T follicular helper cell (primary cell): ENCODE measurements at regions not wholly inside any gene's neighbourhood (a gene's known extent, or its start where the extent isn't known, plus 50 kb on each side); places are given as distances from the start of the nearest gene placed in this dataset.

Source experiments
- DNase-seq: peaks from one replicate; pipeline ENCODE4 v3.0.0-alpha.2; 2020; ENCODE audit warnings: low read depth

GRCh38 chr6:9482030-9482738, 932.7 kb downstream of the TFAP2A start:
- no peak for DNase-seq

- no peak for DNase-seq
Measured at GRCh38 chr6:9481292-9482029, 933.4 kb downstream of the TFAP2A start.

DNA sequence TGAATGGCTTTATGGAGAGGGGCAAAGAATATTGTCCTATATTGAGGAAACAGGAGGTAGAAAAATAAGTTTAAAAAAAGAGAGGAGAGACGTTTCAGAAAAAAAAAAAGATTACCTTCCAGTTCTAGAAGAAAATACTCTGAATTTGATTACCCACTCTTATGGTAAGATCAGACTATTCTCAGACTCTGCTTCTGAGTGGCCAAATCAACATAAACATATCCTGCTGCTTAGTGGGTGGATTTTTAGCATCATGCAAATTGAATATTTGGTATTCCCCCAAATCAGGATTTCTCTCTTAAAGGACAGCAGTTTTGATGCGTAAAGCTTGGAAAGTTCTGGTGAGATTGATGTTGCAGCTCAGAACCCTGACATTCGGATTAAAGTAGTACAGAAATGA, 946.6 kb downstream of the TFAP2A start:
- no peak for DNase-seq

DNA sequence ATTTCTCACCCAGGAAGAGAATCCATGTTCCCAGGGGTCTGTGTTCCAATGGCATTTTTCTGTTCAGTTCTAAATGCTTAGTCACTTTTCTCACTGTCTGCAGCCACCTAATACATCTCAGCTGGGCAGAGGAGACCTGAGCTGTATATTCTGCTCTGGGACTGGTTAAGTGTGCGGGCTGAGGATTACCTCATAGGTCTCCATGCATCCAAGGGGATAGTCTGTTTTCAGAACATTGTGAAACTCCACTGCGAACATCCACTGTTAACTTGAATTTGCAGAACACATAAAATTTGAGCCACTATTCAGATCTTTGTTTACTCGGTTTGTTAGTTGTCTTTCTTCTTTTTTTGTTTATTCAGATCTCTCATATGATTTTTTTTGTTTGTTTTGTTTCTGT, 947.1 kb downstream of the TFAP2A start:
- DNase-seq: no peak

DNA sequence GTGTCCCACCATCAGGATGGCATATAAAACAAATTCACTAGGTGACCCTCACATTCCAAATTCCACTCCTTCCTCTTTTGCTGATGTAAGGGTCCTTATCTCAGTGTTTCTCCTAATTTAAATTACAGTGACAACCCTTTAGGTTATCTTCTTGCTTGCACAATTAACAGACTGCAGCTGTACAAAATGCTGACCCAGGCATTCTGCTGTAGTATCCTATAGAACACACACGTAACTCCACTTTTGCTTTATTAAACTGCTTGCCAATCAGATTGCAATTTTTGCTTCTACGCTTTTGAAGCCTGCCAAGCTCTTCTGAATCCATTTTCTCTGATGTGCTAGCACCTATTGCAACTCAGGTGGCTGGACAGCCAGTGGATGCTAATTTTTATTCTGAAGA, 950.3 kb downstream of the TFAP2A start:
- no peak for DNase-seq

DNA sequence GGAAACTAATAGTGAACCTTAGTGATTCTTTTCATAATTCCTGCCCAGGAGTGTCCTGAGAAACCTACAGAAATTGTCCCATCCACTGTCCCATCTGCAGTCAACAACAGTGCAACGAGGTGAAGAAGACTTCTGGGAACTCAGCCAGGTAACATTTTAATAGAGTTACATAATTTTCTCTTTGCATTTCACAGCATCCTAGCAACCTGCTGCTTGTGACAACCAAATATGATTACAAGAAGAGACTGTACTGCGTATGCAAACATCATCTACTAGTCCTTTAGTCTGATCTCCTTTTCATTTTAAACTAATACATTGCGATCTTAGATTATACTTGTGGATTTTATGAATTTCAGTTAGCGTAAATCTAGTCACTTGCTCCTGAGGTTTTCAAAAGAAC, 951.6 kb downstream of the TFAP2A start:
- DNase-seq: no peak

DNA sequence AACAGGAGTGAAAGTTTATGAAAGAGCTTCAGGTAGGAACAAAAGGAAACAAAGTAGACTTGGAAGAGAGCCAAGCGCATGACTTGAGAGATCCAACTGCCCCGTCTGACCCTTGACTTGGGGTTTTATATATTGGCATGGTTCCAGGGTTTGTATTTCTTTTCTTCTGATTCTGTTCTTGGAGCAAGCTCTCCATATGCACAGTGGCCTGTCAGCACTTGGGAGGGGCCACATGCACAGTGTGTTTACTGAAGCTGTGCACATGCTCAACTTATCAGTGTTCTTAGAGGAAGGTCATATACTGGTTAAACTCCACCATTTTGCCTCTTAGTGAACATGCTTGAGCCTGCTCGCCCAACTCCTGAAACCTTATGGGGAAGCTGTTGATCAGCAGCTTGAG, 953.7 kb downstream of the TFAP2A start:
- DNase-seq: no peak

- no peak for DNase-seq
Measured at GRCh38 chr6:9458424-9458823, 956.5 kb downstream of the TFAP2A start.

- DNase-seq: no peak
Measured at GRCh38 chr6:9455864-9456658, 958.8 kb downstream of the TFAP2A start.

DNA sequence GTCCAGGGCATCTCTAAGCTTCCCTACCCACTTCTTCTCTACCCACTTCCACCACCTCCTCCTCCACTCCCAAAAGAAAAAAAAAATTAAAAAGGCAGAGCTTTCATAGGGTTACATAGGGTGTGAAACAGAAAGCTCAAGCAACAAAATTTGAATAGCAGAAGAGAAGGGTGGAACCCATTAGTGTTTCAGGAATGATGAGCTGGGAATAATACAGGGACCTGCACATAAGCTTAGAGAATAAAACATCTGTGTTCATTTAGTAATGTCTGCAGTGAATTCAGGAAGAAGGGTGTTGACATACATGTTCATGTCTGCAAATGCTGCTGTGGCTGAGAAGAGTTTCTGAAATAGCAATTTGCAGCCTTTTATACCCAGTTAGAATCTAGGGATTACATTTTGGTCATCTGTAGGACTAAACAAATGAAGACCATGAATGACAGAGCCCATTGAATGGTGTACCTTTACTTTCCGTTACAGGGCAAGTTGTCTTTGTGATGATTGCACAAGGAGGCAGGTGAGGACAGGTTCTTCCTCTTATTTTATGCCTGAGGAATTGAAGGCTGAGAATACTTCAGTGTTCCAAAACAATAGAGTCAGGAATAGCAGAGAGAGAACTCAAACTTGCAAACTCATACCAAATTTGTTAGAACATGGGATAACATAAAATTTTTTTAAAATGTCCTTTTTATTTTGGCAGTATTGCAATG, 975.1 kb downstream of the TFAP2A start:
- DNase-seq: no peak

- DNase-seq: no peak
Measured at GRCh38 chr6:9437836-9438235, 977.0 kb downstream of the TFAP2A start.

- DNase-seq: no peak
Measured at GRCh38 chr6:9435281-9435680, 979.6 kb downstream of the TFAP2A start.

DNA sequence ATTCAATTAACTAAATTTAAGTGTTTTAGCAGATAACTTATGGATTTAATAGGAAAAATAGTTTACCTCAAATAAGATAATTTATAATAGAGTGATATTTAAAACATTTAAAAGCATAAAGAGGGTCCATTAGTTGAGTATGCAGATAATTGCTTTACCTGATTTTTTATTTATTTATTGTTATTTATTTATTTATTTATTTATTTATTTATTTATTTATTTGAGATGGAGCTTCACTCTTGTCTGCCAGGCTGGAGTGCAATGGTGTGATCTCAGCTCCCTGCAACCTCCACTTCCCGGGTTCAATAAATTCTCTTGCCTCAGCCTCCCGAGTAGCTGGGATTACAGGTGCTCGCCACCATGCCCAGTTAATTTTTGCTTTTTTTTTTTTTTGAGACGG, 982.9 kb downstream of the TFAP2A start:
- no peak for DNase-seq

DNA sequence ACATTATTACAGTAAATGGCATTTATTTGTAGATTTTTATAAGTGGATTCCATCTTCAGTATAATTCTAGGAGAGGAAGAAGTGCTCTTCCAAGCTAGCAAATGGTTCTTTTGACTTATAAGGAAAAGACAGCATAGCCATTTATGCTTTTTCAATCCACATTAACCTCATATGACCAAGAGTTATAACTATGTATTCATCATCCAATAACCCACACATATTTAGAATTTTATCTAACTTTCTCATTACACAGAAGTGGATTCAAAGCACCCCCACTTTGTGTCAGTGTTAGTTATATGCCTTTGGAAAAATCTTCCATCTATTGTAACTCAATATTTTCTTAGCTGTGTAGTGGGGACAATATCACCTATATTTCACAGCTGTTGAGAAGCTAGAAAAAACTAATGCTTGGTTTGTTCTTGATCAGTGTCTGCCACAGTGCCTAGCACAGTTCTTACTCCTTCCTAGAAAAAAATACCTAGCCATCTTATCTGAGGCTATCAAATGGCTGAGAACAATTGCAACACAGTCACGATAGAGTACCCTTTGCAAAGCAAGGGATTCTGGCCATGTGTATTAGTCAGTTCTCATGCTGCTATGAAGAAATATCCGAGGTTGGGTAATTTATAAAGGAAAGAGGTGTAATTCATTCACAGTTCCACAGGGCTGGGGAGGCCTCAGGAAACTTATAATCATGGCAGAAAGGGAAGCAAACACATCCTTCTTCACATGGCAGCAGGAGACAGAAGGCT, 986.3 kb downstream of the TFAP2A start:
- DNase-seq: no peak

GRCh38 chr6:9422138-9422537, 986.8 kb upstream of the SLC35B3 start:
- DNase-seq: no peak

GRCh38 chr6:9420316-9421015, 985.1 kb upstream of the SLC35B3 start:
- DNase-seq: no peak

DNA sequence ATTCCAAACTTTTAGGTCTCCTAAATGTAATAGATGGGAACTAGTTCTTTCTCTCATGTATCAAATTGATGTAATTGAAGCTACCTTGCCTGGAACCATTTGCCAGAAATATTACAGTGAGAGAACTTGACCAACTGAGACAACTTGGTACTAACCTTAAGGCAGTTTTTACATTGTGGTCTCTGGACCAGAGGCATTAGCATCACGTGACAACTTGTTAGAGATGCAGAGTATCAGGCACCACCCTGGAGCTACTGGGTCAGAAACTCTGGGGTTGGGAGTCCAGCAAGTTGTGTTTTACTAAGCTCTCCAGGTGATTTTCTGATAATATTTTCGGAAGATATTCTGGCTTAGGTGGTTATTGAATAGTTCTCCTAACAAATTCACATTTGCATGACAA, 982.1 kb upstream of the SLC35B3 start:
- no peak for DNase-seq

GRCh38 chr6:9412951-9413559, 977.7 kb upstream of the SLC35B3 start:
- DNase-seq: no peak

DNA sequence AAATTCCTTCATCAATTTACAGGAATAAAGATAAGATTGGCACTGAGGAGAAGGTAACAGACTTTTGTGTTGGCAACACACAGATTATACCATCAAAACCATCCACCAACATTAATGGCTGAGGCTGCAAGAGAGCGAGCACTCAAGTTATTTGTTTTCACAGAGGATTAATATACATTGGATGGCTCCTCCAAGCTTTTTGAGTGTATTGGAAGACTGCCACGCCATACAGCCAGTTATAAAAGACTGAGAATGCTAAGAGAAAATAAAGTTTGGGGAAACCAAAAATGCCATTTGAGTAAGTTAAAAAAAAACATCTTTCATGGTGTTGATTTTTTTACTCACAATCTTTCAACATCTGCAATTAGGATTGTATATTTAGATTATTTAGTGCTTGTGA, 973.8 kb upstream of the SLC35B3 start:
- DNase-seq: no peak

- no peak for DNase-seq
Measured at GRCh38 chr6:9408402-9409117, 973.2 kb upstream of the SLC35B3 start.
